SK-N-MC (cell line): ENCODE measurements at regions not wholly inside any gene's neighbourhood (a gene's known extent, or its start where the extent isn't known, plus 50 kb on each side); places are given as distances from the start of the nearest gene placed in this dataset.

ENCODE experiments used
- EZH2 ChIP-seq: fragments of 200-600 bp; sonication (generic); IDR thresholded peaks from one replicate; pipeline ENCODE4 v1.6.1; 2017; ENCODE audit warnings: antibody characterized with exemption
- FOXP2 ChIP-seq: optimal IDR thresholded peaks from 2 replicates; pipeline ENCODE3; 2011; ENCODE audit warnings: mild to moderate bottlenecking, moderate library complexity; ENCODE audit not compliant: insufficient read depth; ENCODE audit errors: extremely low read length, control extremely low read depth
- POLR2AphosphoS5 ChIP-seq: IDR thresholded peaks from 2 replicates; pipeline ENCODE4 v1.6.1; 2012; ENCODE audit warnings: mild to moderate bottlenecking, low read depth, low read length, borderline replicate concordance

- no peak for TF ChIP-seq EZH2
- no peak for TF ChIP-seq POLR2AphosphoS5
- TF ChIP-seq FOXP2, result no peak
These were observed 244.0 kb upstream of the GCFC2 start for GRCh38 chr2:75954761-75955160.
